CD14-positive monocyte (primary cell): ENCODE measurements at regions not wholly inside any gene's neighbourhood (a gene's known extent, or its start where the extent isn't known, plus 50 kb on each side); places are given as distances from the start of the nearest gene placed in this dataset.
"Not testable (repeated sequence)": the region's sequence is repeated elsewhere in the genome, so short reads cannot be mapped to it uniquely, and the experiment has no call there.

ENCODE experiments used
- DNase-seq, 3 donors: peaks; one replicate each; pipeline ENCODE4 v3.0.0-alpha.2; 2011 to 2022
- H2AFZ ChIP-seq: 2 replicates; pipeline ENCODE4 v1.6.0; 2012; ENCODE audit warnings: mild to moderate bottlenecking, low read depth, low read length, inconsistent platforms; ENCODE audit not compliant: insufficient read depth, poor library complexity, severe bottlenecking
- H3K27ac ChIP-seq, 2 donors: 1 replicate in 1 of 2; 2 replicates in 1 of 2; pipeline ENCODE4 v1.5.1; 2012 to 2013; ENCODE audit warnings: low read length in 2 of 2, control low read depth in 1 of 2, inconsistent platforms in 1 of 2, low read depth in 1 of 2, mild to moderate bottlenecking in 1 of 2
- H3K27me3 ChIP-seq, 2 donors: one replicate each; pipeline versions ENCODE4 v1.6.0 to v1.6.1; 2011 to 2013; ENCODE audit warnings: low read length in 2 of 2; ENCODE audit not compliant: control insufficient read depth in 2 of 2, insufficient read depth in 2 of 2
- H3K36me3 ChIP-seq, 2 donors: replicated peaks in 1 of 2; 1 replicate in 1 of 2; 2 replicates in 1 of 2; pipeline versions ENCODE4 v1.5.1 to v1.6.1; 2012 to 2013; ENCODE audit warnings: low read length in 2 of 2, control low read depth in 1 of 2, inconsistent platforms in 1 of 2, mild to moderate bottlenecking in 1 of 2; ENCODE audit not compliant: insufficient read depth in 2 of 2, control insufficient read depth in 1 of 2
- H3K4me1 ChIP-seq, 2 donors: 1 replicate in 1 of 2; 2 replicates in 1 of 2; pipeline versions ENCODE4 v1.5.1 to v1.6.1; 2012 to 2013; ENCODE audit warnings: low read length in 2 of 2, control low read depth in 1 of 2, inconsistent platforms in 1 of 2, mild to moderate bottlenecking in 1 of 2, moderate library complexity in 1 of 2; ENCODE audit not compliant: insufficient read depth in 2 of 2, control insufficient read depth in 1 of 2
- H3K4me2 ChIP-seq: replicated peaks from 2 replicates; pipeline ENCODE3; 2012; ENCODE audit warnings: low read length, moderate library complexity, mild to moderate bottlenecking; ENCODE audit not compliant: poor library complexity, severe bottlenecking; ENCODE audit errors: extremely low read depth
- H3K4me3 ChIP-seq, 3 experiments: fragments of 200-600 bp in 1 of 3; sonication (generic) in 1 of 3; replicated peaks in 1 of 3; 1 replicate in 2 of 3; 2 replicates in 1 of 3; pipeline ENCODE4 v1.5.1; 2011 to 2013; ENCODE audit warnings: low read length in 3 of 3, mild to moderate bottlenecking in 3 of 3, control low read depth in 2 of 3, low read depth in 2 of 3, inconsistent platforms in 1 of 3, moderate library complexity in 1 of 3
- H3K79me2 ChIP-seq: 2 replicates; pipeline ENCODE4 v1.6.0; 2012; ENCODE audit warnings: mild to moderate bottlenecking, control low read depth, inconsistent platforms, low read length, moderate library complexity; ENCODE audit not compliant: insufficient read depth
- H3K9ac ChIP-seq: 2 replicates; pipeline ENCODE4 v1.6.0; 2017; ENCODE audit warnings: low read length, mild to moderate bottlenecking; ENCODE audit not compliant: insufficient read depth, poor library complexity, severe bottlenecking
- H3K9me3 ChIP-seq, 2 donors: replicated peaks in 1 of 2; 1 replicate in 1 of 2; 2 replicates in 1 of 2; pipeline versions ENCODE4 v1.5.1 to v1.6.1; 2012 to 2013; ENCODE audit warnings: low read length in 2 of 2, control low read depth in 1 of 2; ENCODE audit not compliant: control insufficient read depth in 1 of 2, insufficient read depth in 1 of 2
- H4K20me1 ChIP-seq: 2 replicates; pipeline ENCODE4 v1.6.0; 2012; ENCODE audit warnings: mild to moderate bottlenecking, low read length, control low read depth, moderate library complexity; ENCODE audit not compliant: insufficient read depth
- H3K27ac Mint-ChIP-seq, 7 donors: one replicate each; pipeline ENCODE4 v1.8.0; 2020; ENCODE audit warnings: mild to moderate bottlenecking in 7 of 7, mixed read lengths in 7 of 7, moderate library complexity in 6 of 7, inconsistent platforms in 2 of 7
- H3K27me3 Mint-ChIP-seq, 3 donors: one replicate each; pipeline ENCODE4 v1.8.0; 2021 to 2022; ENCODE audit warnings: low read depth in 3 of 3, mild to moderate bottlenecking in 3 of 3, mixed read lengths in 3 of 3, moderate library complexity in 3 of 3, inconsistent platforms in 1 of 3
- H3K36me3 Mint-ChIP-seq, 2 donors: one replicate each; pipeline ENCODE4 v1.8.0; 2020; ENCODE audit warnings: mixed read lengths in 2 of 2, inconsistent platforms in 1 of 2, mild to moderate bottlenecking in 1 of 2
- H3K4me1 Mint-ChIP-seq: one replicate; pipeline ENCODE4 v1.8.0; 2020; ENCODE audit warnings: mild to moderate bottlenecking, mixed read lengths
- H3K4me3 Mint-ChIP-seq, 2 donors: one replicate each; pipeline ENCODE4 v1.8.0; 2020; ENCODE audit warnings: mild to moderate bottlenecking in 2 of 2, mixed read lengths in 2 of 2, moderate library complexity in 1 of 2
- H3K9me3 Mint-ChIP-seq, 7 donors: one replicate each; pipeline ENCODE4 v1.8.0; 2020 to 2022; ENCODE audit warnings: mixed read lengths in 7 of 7, mild to moderate bottlenecking in 6 of 7, moderate library complexity in 6 of 7, inconsistent platforms in 2 of 7
- WGBS: methylation state at CpG from one replicate; pipeline ENCODE4 v1.1.5; 2013; ENCODE audit warnings: missing lambda C conversion rate; ENCODE audit not compliant: insufficient coverage; 5-methylcytosine and 5-hydroxymethylcytosine counted together
- intact Hi-C, 2 donors: fragments of 100-400 bp; cut with micrococcal nuclease; formaldehyde crosslinking; loops; one replicate each; pipeline versions ENCODE4 v1.15.0 to v1.15.1; 2023
- TF ChIP-seq, protein P1 (sequence below): fragments of 200-600 bp; IDR thresholded peaks from one replicate; pipeline ENCODE4 v1.8.0; 2022; ENCODE audit warnings: antibody characterized with exemption, mild to moderate bottlenecking

DNA sequence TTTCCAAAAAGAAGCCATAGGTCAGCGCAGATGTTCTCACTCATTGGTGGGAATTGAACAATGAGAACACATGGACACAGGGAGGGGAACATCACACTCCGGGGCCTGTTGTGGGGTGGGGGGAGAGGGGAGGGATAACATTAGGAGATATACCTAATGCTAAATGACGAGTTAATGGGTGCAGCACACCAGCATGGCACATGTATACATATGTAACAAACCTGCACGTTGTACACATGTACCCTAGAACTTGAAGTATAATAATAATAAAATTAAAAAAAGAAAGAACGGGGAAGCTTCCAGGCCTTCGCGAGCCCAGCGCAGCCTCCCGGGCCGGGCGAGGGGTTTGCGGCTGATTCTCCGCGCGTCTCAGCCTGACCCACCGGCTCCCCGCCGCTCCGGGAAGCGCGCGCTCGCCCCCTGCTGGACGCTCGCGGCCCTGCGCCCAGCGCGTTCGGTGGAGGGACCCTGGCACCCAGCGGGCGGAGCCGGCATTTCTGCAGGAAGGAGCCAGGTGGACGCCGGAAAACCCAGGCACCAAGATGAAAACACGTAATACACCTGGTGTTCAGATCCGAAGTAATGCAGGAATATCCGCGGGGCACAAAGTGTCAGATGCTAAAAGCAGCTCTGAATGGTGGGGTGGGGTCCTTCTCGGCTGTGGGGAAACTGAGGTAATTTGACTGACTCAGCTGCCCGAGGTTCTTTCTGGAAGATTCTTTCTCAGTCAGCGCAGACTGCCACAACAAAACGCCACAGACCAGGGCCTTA lies 67.1 kb upstream of the PPP1R26 start:
- H3K4me1 ChIP-seq, H3K79me2 ChIP-seq, H3K27ac ChIP-seq, H4K20me1 ChIP-seq, H2AFZ ChIP-seq, H3K36me3 Mint-ChIP-seq, H3K9me3 ChIP-seq, H3K4me1 Mint-ChIP-seq, H3K9me3 Mint-ChIP-seq, H3K27me3 ChIP-seq, H3K27ac Mint-ChIP-seq, H3K4me3 ChIP-seq, H3K36me3 ChIP-seq, H3K9ac ChIP-seq, H3K4me2 ChIP-seq: not testable (repeated sequence)
- TF ChIP-seq, protein P1, sequence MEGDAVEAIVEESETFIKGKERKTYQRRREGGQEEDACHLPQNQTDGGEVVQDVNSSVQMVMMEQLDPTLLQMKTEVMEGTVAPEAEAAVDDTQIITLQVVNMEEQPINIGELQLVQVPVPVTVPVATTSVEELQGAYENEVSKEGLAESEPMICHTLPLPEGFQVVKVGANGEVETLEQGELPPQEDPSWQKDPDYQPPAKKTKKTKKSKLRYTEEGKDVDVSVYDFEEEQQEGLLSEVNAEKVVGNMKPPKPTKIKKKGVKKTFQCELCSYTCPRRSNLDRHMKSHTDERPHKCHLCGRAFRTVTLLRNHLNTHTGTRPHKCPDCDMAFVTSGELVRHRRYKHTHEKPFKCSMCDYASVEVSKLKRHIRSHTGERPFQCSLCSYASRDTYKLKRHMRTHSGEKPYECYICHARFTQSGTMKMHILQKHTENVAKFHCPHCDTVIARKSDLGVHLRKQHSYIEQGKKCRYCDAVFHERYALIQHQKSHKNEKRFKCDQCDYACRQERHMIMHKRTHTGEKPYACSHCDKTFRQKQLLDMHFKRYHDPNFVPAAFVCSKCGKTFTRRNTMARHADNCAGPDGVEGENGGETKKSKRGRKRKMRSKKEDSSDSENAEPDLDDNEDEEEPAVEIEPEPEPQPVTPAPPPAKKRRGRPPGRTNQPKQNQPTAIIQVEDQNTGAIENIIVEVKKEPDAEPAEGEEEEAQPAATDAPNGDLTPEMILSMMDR, result peak; percentile 99
- 10% methylated on average over 25 of the region's 43 CpGs for WGBS
- H3K27me3 Mint-ChIP-seq, result peaks cover 8 to 59% (median 13%) of the 10 kb centered on the region in 3 donors
- H3K4me3 Mint-ChIP-seq, result peak overlapping the region in 1 of 2 donors; percentile 15
- DNase-seq, result peak; percentile 20 to 42 (median 20)
- intact Hi-C loops, result loop anchor here (5.0 kb wide), 2 partner anchors 710 to 715 kb away; no protein-coding TSS in a partner anchor

- H3K4me1 ChIP-seq, result peaks cover 0 to 5% of the 10 kb centered on the region in 2 donors
- H3K79me2 ChIP-seq, result no peaks in the 10 kb centered on the region
- TF ChIP-seq, protein P1, result no peak
- no peaks in the 10 kb centered on the region for H4K20me1 ChIP-seq
- Mint-ChIP-seq H3K27ac (no peak overlapping the region), H3K4me1 (peaks cover 7% of the 10 kb centered on the region), H3K9me3 (no peaks in the 10 kb centered on the region), H3K36me3 (no peaks in the 10 kb centered on the region), H3K27me3 (peaks cover 13 to 61% (median 13%) of the 10 kb centered on the region in 3 donors), H3K4me3 (peak overlapping the region in 1 of 2 donors; percentile 15)
- no peak overlapping the region for H3K4me3 ChIP-seq
- no peak overlapping the region for H3K27ac ChIP-seq
- intact Hi-C loops, result loop anchor here (5.0 kb wide), 2 partner anchors 711 to 716 kb away; no protein-coding TSS in a partner anchor
- no peak overlapping the region for H2AFZ ChIP-seq
- no peak overlapping the region for H3K9ac ChIP-seq
- H3K4me2 ChIP-seq, result no peak overlapping the region
- no peaks in the 10 kb centered on the region for H3K9me3 ChIP-seq
- H3K36me3 ChIP-seq, result no peaks in the 10 kb centered on the region
- H3K27me3 ChIP-seq, result peaks cover 0 to 4% of the 10 kb centered on the region in 2 donors
- 78% methylated on average over 12 of the region's 12 CpGs for WGBS
- DNase-seq, result no peak
Measured at GRCh38 chr9:135413086-135413375, 66.6 kb upstream of the PPP1R26 start.
